HG03469 (cell line): ENCODE measurements at regions not wholly inside any gene's neighbourhood (a gene's known extent, or its start where the extent isn't known, plus 50 kb on each side); places are given as distances from the start of the nearest gene placed in this dataset.

Source experiments
- ATAC-seq: cut with Tn5 transposase; IDR thresholded peaks from one replicate; pipeline ENCODE4 v1.9.1; 2021; ENCODE audit warnings: mild to moderate bottlenecking, moderate library complexity, moderate number of reproducible peaks; ENCODE audit not compliant: unreplicated experiment

DNA sequence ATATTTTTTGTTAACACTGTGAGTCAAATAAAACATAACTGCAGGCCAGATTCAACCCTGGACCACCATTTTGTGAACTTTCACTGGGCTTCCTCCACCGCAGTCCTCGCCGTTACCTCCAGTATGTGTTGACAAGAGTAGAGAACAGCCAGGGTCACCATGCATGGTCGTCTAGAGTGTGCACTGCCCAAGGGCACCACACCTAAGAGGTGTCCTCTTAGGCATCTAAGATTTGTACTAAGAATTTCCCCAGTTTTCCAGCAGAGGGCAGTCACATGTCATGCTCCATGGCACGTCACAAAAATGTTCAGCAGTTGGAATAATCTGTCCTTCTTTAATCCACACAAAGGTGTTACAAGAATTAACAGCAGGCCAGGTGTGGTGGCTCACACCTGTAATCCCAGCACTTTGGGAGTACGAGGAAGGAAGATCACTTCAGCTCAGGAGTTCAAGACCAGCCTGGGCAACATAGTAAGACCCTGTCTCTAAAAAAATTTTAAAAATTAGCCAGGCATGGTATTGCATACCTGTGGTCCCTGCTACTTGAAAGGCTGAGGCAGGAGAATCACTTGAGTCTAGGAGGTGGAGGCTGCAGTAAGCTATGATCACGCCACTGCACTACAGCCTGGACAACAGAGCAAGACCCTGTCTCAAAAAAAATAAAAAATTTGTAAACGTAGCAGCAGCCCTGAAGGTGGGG is 71.2 kb upstream of the FOXK1 start:
- ATAC-seq: peak; percentile 61

DNA sequence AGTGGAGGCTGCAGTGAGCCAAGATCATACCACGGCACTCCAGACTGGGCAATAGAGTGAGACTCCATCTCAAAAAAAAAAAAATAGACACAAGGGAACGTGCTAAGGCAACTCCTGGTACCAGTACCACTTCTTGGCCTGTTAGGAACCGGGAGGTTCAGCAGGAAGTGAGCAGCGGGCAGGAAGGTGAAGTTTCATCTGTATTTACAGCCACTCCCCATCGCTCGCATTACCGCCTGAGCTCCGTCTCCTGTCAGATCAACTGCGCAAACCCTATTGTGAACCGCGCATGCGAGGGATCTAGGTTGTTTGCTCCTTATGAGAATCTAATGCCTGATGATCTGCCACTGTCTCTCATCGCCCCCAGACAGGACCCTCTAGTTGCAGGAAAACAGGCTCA is 69.9 kb upstream of the FOXK1 start:
- no peak for ATAC-seq

DNA sequence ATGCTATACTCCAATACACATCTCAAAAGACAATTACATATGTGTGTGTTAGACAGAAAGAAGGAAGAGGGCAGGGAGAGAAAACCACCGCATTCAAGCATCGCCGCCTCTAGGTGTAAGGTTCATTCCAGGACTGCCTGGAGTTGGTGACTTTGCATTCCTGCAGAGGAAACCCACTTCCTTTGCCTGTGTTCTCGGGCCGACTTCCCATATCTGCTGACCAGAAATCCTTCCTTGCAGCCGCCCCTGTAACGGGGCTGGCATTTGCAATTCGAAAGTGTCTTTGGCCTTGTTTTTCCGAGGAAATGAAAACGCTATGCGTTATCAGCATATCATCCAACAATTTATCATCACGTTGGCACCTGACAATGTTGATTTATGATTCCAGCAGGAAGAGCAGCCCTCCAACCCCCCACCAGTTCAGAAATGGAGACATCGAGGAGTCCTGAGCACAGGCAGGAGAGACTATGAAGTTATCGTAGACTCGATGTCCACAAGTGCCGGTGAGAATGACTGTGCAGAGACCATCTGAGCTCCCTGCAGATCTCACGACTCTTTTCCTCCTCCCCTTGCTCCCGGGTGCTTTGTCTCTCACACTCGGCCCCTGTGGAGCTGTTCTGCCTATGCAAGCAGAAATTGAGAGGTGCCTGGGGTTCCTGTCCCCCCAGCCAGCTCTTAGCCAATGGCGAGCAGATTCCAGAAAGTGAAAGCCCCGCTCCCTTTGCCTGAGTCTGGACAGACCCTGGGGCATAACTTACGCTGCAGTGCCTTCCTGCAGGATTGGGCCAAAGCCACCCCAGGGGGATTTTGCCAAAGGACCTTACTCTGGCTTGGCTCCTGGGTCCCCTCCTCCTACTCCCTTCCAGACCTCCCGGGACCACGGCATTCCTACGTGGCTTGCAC is 68.9 kb upstream of the FOXK1 start:
- no peak for ATAC-seq

DNA sequence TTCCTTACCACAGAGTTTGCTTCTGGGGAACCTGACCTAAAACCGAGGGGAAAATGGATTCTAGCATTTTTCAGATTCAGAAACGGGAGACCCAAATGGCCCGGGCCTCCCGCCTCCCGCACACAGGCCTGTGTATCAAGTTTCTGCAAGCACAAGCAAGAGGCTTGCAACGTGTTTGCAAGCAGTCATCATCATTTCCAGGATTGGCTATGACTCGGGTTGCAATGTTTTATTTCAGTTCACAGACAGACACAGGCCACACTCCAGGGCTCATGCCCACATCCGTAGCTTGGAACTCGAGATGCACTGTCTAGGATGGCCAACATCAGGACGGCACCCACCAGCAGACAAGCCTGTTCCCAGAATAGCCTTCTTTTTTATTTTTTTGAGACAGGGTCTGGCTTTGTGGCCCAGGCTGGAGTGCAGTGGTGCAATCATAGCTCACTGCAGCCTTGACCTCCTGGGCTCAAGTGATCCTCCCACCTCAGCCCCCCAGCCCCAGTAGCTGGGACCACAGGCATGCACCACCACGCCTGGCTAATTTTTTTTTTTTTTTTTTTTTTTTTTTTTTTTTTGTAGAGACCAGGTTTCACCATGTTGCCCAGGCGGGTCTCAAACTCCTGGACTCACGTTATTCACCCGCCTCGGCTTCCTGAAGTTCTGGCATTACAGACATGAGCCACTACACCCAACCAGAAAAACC is 68.1 kb upstream of the FOXK1 start:
- no peak for ATAC-seq

DNA sequence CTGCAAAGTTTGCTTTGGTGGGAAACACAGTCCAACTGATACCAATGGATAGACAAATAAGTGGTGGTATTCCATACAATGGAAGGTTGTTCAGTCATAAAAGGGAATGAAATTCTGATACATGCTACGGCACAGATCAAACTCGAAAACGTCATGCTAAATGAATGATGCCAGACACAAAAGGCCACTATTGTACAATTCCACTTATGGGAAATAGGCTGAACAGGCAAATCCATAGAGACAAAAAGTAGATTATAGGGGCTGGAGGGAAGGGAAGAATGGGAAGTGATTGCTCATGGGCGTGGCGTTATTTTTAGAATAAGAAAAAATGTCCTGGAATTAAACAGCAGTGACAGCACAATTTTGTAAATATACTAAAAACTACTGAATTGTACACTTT is 66.0 kb upstream of the FOXK1 start:
- no peak for ATAC-seq

DNA sequence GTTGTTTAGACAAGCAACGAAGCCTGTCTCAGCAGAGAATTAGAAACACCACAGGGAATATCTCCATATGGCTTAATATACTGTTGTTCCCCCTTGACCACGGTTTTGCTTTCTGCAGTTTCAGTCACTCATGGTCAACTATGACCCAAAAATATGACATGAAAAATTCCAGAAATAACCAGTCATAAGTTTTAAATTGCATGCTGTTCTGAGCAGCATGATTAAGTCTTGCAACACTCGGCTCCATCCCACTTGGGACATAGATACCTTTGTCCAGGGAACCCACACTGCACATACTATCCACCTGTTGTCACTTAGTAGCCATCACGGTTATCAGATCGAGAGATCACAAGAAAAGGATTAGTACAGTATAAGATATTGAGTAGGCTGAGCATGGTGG is 60.7 kb upstream of the FOXK1 start:
- ATAC-seq: no peak

DNA sequence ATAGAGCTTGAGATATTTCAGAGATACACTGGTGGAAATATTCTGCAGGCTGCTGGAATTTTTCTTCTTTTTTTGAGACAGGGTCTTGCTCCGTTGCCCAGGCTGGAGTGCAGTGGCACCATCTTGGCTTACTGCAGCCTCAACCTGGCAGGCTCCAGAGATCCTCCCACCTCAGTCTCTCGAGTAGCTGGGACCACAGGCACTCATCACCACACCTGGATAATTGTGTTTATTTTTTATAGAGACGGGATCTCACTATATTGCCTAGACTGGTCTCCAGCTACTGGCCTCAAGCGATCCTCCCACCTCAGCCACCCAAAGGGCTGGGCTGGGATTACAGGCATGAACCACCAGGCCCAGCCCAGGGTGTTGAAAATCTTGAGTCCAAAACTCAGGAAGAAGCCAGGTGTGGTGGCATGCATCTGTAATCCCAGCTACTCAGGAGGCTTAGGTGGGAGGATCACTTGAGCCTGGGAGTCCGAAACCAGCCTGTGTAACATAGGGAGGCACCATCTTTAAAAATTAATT is 55.7 kb upstream of the FOXK1 start:
- ATAC-seq: no peak

DNA sequence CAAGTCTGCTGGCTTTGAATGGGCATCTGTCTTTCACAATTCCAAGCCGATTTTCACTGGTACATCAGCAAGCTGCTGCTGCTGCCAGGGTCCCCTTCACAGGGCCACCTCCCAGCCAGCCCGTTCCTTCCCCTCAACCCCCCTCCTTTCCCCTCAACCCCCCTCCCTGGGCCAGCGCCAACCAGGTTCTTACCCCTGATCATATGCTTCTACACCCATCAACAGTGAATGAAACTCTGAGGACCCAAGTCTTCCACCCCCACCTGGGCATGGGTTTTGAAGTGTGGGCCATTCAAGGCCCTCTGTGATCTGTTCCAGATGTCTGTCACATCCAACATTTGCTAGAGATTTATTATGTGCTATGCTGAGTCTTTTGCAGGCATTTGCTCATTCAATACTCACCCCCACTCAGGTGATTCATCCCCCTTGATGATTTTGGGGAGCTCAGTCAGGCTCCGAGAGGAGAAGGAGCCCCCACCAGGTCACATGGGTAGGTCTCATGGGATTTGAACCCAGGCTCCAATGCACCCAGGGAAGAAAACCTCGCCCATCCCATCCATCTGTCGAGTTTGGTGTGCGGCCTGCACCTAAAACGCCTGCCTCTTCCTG is 52.7 kb upstream of the FOXK1 start:
- ATAC-seq: no peak

DNA sequence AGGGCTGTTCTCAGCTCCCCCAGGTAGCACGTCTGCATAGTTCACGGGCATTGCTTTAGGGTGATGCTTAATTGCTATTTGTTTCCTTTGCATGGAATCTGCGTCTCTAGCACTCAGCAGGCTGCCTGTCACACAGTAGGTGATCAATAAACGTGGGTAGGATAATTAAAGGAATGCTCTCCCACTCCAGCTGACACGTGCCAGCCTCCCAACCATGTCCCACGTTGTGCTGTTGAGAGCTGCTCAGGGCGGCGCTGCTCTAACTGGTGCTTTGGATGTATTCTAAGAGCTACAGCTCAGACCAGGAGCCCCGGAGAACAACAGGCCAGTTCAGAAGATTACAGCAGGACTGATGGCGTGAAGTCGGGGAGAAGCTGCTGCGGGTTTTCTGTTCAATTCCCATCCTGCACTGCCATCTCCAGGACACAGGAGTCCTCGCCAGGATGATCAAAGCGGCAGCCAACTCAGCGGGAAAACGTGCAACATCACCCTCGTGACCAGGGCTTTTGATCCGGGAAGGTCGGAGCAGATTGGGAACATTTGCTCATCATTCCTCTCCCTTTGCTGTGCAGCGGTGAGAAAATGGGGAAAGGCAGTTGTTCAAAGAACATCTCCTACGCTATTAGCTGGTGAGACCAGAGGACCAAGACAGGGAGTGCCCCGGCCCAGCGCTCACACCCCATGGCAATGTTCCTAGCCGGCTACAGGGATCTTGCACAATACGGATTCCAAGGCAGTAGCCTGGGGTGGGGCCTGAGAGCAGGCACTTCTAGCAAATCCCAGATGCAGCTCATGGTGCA is 50.5 kb upstream of the FOXK1 start:
- no peak for ATAC-seq
